ENCODE measurements at regions not wholly inside any gene's neighbourhood (a gene's known extent, or its start where the extent isn't known, plus 50 kb on each side); places are given as distances from the start of the nearest gene placed in this dataset.
"Not testable (repeated sequence)": the region's sequence is repeated elsewhere in the genome, so short reads cannot be mapped to it uniquely, and the experiment has no call there.

DNA sequence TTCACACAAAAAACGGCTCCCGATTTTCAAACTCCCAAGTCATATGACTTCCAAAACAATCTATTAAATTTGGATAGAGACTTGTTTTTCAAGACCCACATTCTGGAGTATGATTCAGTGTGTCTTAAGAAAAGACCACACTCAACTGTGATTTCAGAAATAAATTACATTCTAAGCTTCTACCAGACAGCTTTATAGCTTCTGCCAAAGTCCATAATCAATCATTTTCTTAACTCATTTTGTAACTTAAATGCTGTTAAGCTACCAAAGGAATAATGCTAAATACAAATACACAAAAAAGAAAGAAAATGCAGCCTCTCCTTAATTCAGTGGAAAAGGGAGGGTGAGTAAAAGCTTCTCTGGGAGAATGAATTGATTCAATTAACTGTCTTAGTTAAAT, 192.3 kb upstream of the P2RY1 start:
- Histone ChIP-seq H3K4me1 (no peaks in the 10 kb centered on the region), H3K4me3 (no peak overlapping the region), H3K27ac (no peak overlapping the region), H3K36me3 (no peaks in the 10 kb centered on the region), H3K27me3 (no peaks in the 10 kb centered on the region), H3K9me3 (no peaks in the 10 kb centered on the region)
- no peak for TF ChIP-seq EP300 (IDR thresholded peaks at IDR 0.05)
- no peak for TF ChIP-seq POLR2A (IDR thresholded peaks at IDR 0.05)
- TF ChIP-seq CTCF (IDR thresholded peaks at IDR 0.05): no peak
- TF ChIP-seq POLR2AphosphoS5 (IDR thresholded peaks at IDR 0.05): no peak
- ATAC-seq (ENCODE audit: low FRiP score in 2 of 2) (no peak), DNase-seq (no peak)
- WGBS, 2 donors: 84 to 89% methylated on average over 2 of the region's 2 CpGs

DNA sequence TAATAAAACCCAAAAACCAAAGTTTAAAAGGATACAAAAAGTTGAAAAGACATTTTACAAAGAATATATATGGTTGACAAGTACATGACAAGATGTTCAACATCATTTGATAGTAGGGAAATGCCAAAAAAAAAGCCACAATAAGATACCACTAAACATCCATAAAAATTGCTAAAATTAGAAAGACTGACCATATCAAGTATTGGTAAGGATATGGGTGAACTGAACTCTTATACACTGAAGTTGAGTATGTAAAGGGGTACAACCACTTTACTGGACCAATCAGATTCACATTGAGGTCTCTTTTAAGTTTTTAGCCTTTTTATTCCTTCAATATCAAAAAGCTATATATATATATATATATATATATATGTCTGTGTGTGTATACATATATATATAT, 190.5 kb upstream of the P2RY1 start:
- ATAC-seq (ENCODE audit: low FRiP score in 2 of 2) (no peak), DNase-seq (no peak)
- Histone ChIP-seq H3K4me1 (no peaks in the 10 kb centered on the region), H3K27me3 (no peaks in the 10 kb centered on the region), H3K9me3 (no peaks in the 10 kb centered on the region), H3K36me3 (no peaks in the 10 kb centered on the region), H3K27ac (no peak overlapping the region), H3K4me3 (no peak overlapping the region)
- TF ChIP-seq EP300 (IDR thresholded peaks at IDR 0.05) (no peak), POLR2A (IDR thresholded peaks at IDR 0.05) (no peak), POLR2AphosphoS5 (IDR thresholded peaks at IDR 0.05) (no peak), CTCF (IDR thresholded peaks at IDR 0.05) (no peak)

DNA sequence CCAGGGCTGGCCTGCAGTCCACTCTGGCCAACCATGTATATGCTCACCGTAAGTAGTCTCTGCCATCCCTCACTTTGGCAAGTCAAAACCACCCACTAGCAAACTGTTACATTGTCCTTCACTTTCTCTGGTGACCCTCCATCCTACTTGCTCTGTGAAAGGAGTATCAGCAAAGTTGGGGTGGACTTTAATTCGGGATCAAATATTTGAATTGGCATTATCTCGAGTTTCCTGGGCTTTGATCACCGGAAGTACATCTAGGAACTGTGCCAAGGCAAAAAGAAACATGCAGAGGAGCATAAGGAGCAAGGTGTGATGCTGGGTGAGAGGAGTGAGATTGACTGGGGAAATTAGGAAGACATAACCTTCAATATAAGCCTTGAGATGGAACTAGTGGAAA, 188.9 kb upstream of the P2RY1 start:
- Histone ChIP-seq H3K36me3 (no peaks in the 10 kb centered on the region), H3K4me3 (no peak overlapping the region), H3K4me1 (peaks cover 0 to 9% (median 0%) of the 10 kb centered on the region in 4 donors), H3K27me3 (no peaks in the 10 kb centered on the region), H3K27ac (no peak overlapping the region), H3K9me3 (no peaks in the 10 kb centered on the region)
- ATAC-seq (ENCODE audit: low FRiP score in 2 of 2) (no peak), DNase-seq (no peak)
- TF ChIP-seq EP300 (IDR thresholded peaks at IDR 0.05) (no peak), CTCF (IDR thresholded peaks at IDR 0.05) (no peak), POLR2A (IDR thresholded peaks at IDR 0.05) (no peak), POLR2AphosphoS5 (IDR thresholded peaks at IDR 0.05) (no peak)
- WGBS, 2 donors: 33 to 37% methylated on average over 4 of the region's 4 CpGs

GRCh38 chr3:152650177-152650576, 184.8 kb upstream of the P2RY1 start:
- 47 to 53% methylated on average over 4 of the region's 4 CpGs for WGBS, 2 donors
- no peak overlapping the region for H3K4me3 ChIP-seq
- no peaks in the 10 kb centered on the region for H3K27me3 ChIP-seq
- peaks cover 0 to 9% (median 0%) of the 10 kb centered on the region in 4 donors for H3K4me1 ChIP-seq
- H3K27ac ChIP-seq: no peak overlapping the region
- no peaks in the 10 kb centered on the region for H3K36me3 ChIP-seq
- DNase-seq (no peak), ATAC-seq (ENCODE audit: low FRiP score in 2 of 2) (no peak)
- TF ChIP-seq POLR2AphosphoS5 (IDR thresholded peaks at IDR 0.05): no peak
- no peaks in the 10 kb centered on the region for H3K9me3 ChIP-seq

DNA sequence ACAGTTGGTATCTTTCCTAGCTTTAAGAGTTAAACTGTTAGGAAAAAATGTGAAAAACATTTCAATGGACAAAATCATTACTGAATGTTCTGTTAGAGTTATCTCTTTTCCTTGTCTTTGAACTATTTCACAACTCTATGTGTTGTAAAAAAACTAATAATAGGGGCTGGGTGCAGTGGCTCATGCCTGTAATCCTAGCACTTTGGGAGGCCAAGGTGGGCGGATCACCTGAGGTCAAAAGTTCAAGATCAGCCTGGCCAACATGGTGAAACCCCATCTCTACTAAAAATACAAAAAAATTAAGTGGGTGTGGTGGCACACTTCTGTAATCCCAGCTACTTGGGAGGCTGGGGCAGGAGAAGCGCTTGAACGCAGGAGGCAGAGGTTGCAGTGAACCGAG, 184.0 kb upstream of the P2RY1 start:
- 90 to 95% methylated on average over 4 of the region's 4 CpGs for WGBS, 2 donors
- not testable (repeated sequence) for H3K36me3 ChIP-seq; H3K27me3 ChIP-seq; H3K4me3 ChIP-seq; H3K4me1 ChIP-seq; DNase-seq; H3K27ac ChIP-seq; H3K9me3 ChIP-seq; ATAC-seq (ENCODE audit: low FRiP score in 2 of 2)

DNA sequence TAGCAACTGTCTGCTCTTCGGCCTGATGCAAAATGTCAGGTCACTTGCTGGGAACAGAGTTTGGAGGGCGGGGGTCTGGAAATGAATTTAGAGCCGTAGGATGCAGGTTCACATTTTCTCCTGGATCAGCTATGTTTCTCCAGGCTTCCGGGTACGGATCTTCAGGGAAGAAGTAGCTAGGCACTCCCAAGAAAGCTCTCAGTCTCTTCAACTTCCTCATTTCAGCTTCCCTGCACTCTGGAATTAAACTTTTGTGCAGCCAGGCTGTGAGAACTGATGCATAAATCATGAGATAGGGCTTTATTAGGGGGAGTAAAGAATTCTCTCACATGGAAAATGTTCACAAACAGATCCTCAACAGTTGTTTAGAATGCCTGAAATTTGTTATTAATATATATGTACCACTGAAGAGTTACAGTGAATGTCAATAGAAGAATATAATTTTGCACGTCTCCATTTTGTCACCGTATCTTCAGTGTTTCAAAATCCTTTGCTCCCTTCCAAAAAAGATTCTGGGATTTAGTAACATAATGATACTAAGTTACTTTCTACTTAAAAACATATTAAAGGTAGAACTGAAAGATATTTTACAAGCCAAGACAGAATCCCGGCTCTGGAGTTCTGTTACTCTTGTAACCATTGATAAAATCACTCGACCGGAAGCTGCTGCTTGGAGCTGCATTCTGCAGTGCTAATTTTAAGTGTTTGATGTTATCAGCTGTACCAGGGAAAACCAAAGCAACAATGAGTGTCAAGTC, 178.5 kb upstream of the P2RY1 start:
- peaks cover 0 to 5% (median 2%) of the 10 kb centered on the region in 4 donors for H3K4me1 ChIP-seq
- no peaks in the 10 kb centered on the region for H3K27me3 ChIP-seq
- H3K27ac ChIP-seq: peak overlapping the region in 1 of 4 donors; percentile 0
- 30 to 34% methylated on average over 10 of the region's 10 CpGs for WGBS, 2 donors
- DNase-seq (no peak), ATAC-seq (ENCODE audit: low FRiP score in 2 of 2) (peak in 1 of 2 donors; percentile 34)
- H3K36me3 ChIP-seq: no peaks in the 10 kb centered on the region
- H3K9me3 ChIP-seq: no peaks in the 10 kb centered on the region
- TF ChIP-seq POLR2AphosphoS5 (IDR thresholded peaks at IDR 0.05): no peak
- no peak for TF ChIP-seq POLR2A (IDR thresholded peaks at IDR 0.05)
- no peak for TF ChIP-seq EP300 (IDR thresholded peaks at IDR 0.05)
- TF ChIP-seq CTCF (IDR thresholded peaks at IDR 0.05): no peak
- H3K4me3 ChIP-seq: peak overlapping the region in 1 of 4 donors; percentile 2

All from upper lobe of left lung (tissue), 6 donors.